CD1c-positive myeloid dendritic cell (primary cell): ENCODE measurements at regions not wholly inside any gene's neighbourhood (a gene's known extent, or its start where the extent isn't known, plus 50 kb on each side); places are given as distances from the start of the nearest gene placed in this dataset.
"Not testable (repeated sequence)": the region's sequence is repeated elsewhere in the genome, so short reads cannot be mapped to it uniquely, and the experiment has no call there.

Source experiments
- DNase-seq: peaks from one replicate; pipeline ENCODE4 v3.0.0-alpha.2; 2016; ENCODE audit errors: extremely low spot score

- DNase-seq, result no peak
Observed at GRCh38 chr10:29795850-29796249, 161.1 kb upstream of the SVIL start.

GRCh38 chr10:29794776-29795611 is 160.2 kb upstream of the SVIL start:
- no peak for DNase-seq

- no peak for DNase-seq
Observed at GRCh38 chr10:29791773-29792172, 157.0 kb upstream of the SVIL start.

- no peak for DNase-seq
Observed at GRCh38 chr10:29790207-29790606, 155.4 kb upstream of the SVIL start.

- DNase-seq, result no peak
Observed at GRCh38 chr10:29788113-29788512, 153.3 kb upstream of the SVIL start.

GRCh38 chr10:29785701-29786100 is 150.9 kb upstream of the SVIL start:
- no peak for DNase-seq

- DNase-seq, result peak; percentile 13
Observed at GRCh38 chr10:29784175-29784773, 149.5 kb upstream of the SVIL start.

- no peak for DNase-seq
Observed at GRCh38 chr10:29783201-29783947, 148.6 kb upstream of the SVIL start.

- no peak for DNase-seq
Observed at GRCh38 chr10:29780639-29781038, 145.9 kb upstream of the SVIL start.

- no peak for DNase-seq
Observed at GRCh38 chr10:29780096-29780495, 145.3 kb upstream of the SVIL start.

GRCh38 chr10:29776246-29776645 is 141.5 kb upstream of the SVIL start:
- DNase-seq, result no peak

- DNase-seq, result no peak
Observed at GRCh38 chr10:29774475-29774874, 139.7 kb upstream of the SVIL start.

GRCh38 chr10:29773675-29774091 is 138.9 kb upstream of the SVIL start:
- no peak for DNase-seq

- DNase-seq, result no peak
Observed at GRCh38 chr10:29772403-29772802, 137.6 kb upstream of the SVIL start.

- DNase-seq, result no peak
Observed at GRCh38 chr10:29771376-29771775, 136.6 kb upstream of the SVIL start.

GRCh38 chr10:29769277-29769676 is 134.5 kb upstream of the SVIL start:
- not testable (repeated sequence) for DNase-seq

- DNase-seq, result no peak
Observed at GRCh38 chr10:29767968-29768367, 133.2 kb upstream of the SVIL start.

- DNase-seq, result no peak
Observed at GRCh38 chr10:29766753-29767152, 132.0 kb upstream of the SVIL start.

- DNase-seq, result no peak
Observed at GRCh38 chr10:29765330-29765729, 130.6 kb upstream of the SVIL start.

GRCh38 chr10:29763396-29763795 is 128.6 kb upstream of the SVIL start:
- DNase-seq, result peak; percentile 50

GRCh38 chr10:29761916-29762315 is 127.1 kb upstream of the SVIL start:
- DNase-seq, result no peak

GRCh38 chr10:29760138-29760900 is 125.5 kb upstream of the SVIL start:
- no peak for DNase-seq
